ENCODE measurements at regions not wholly inside any gene's neighbourhood (a gene's known extent, or its start where the extent isn't known, plus 50 kb on each side); places are given as distances from the start of the nearest gene placed in this dataset.

GRCh38 chr3:88621586-88621985 lies 471.8 kb downstream of the C3orf38 start:
- DNase-seq = no peak
- Histone ChIP-seq H3K27me3 (no peaks in the 10 kb centered on the region), H3K9me3 (no peaks in the 10 kb centered on the region), H3K36me3 (no peaks in the 10 kb centered on the region), H3K4me3 (no peak overlapping the region), H3K27ac (no peak overlapping the region), H3K4me1 (no peaks in the 10 kb centered on the region)
- TF ChIP-seq EP300 (IDR thresholded peaks at IDR 0.05; ENCODE audit: low read depth) (no peak), POLR2AphosphoS5 (IDR thresholded peaks at IDR 0.05) (no peak), POLR2A (IDR thresholded peaks at IDR 0.05) (no peak), CTCF (IDR thresholded peaks at IDR 0.05) (no peak)
- in situ Hi-C loops (cut with MboI; ENCODE audit: low pct_ligation_motif_present in 1 of 4, low pct_unique_long_range_greater_than_20kb in 1 of 4, low sequenced_read_pairs in 3 of 4) (no loop called here), intact Hi-C loops (cut with DNase I; ENCODE audit: low total_unique reads) (no loop called here)
- WGBS, 2 donors (ENCODE audit: low coverage in 1 of 2) = 54 to 67% methylated on average over 2 of the region's 2 CpGs

GRCh38 chr3:88623709-88624108 lies 473.9 kb downstream of the C3orf38 start:
- Histone ChIP-seq H3K27ac (no peak overlapping the region), H3K4me3 (no peak overlapping the region), H3K36me3 (no peaks in the 10 kb centered on the region), H3K9me3 (no peaks in the 10 kb centered on the region), H3K27me3 (no peaks in the 10 kb centered on the region), H3K4me1 (no peaks in the 10 kb centered on the region)
- in situ Hi-C loops (cut with MboI; ENCODE audit: low pct_ligation_motif_present in 1 of 4, low pct_unique_long_range_greater_than_20kb in 1 of 4, low sequenced_read_pairs in 3 of 4) = no loop called here
- TF ChIP-seq POLR2AphosphoS5 (IDR thresholded peaks at IDR 0.05) (no peak), POLR2A (IDR thresholded peaks at IDR 0.05) (no peak), EP300 (IDR thresholded peaks at IDR 0.05; ENCODE audit: low read depth) (no peak), CTCF (IDR thresholded peaks at IDR 0.05) (no peak)
- intact Hi-C loops (cut with DNase I; ENCODE audit: low total_unique reads) = no loop called here
- DNase-seq = no peak

GRCh38 chr3:88626456-88627120 lies 476.8 kb downstream of the C3orf38 start:
- 72 to 80% methylated on average over 1 to 2 of the region's 2 CpGs for WGBS, 2 donors (ENCODE audit: low coverage in 1 of 2)
- Histone ChIP-seq H3K27me3 (no peaks in the 10 kb centered on the region), H3K4me1 (no peaks in the 10 kb centered on the region), H3K4me3 (no peak overlapping the region), H3K27ac (no peak overlapping the region), H3K9me3 (no peaks in the 10 kb centered on the region), H3K36me3 (no peaks in the 10 kb centered on the region)
- intact Hi-C loops (cut with DNase I; ENCODE audit: low total_unique reads) = no loop called here
- DNase-seq = no peak
- in situ Hi-C loops (cut with MboI; ENCODE audit: low pct_ligation_motif_present in 1 of 4, low pct_unique_long_range_greater_than_20kb in 1 of 4, low sequenced_read_pairs in 3 of 4) = no loop called here
- no peak for TF ChIP-seq POLR2A (IDR thresholded peaks at IDR 0.05)
- TF ChIP-seq CTCF (IDR thresholded peaks at IDR 0.05) = no peak
- TF ChIP-seq POLR2AphosphoS5 (IDR thresholded peaks at IDR 0.05) = no peak
- no peak for TF ChIP-seq EP300 (IDR thresholded peaks at IDR 0.05; ENCODE audit: low read depth)

- H3K9me3 ChIP-seq = no peaks in the 10 kb centered on the region
- TF ChIP-seq EP300 (IDR thresholded peaks at IDR 0.05; ENCODE audit: low read depth) (no peak), POLR2AphosphoS5 (IDR thresholded peaks at IDR 0.05) (no peak), CTCF (IDR thresholded peaks at IDR 0.05) (no peak), POLR2A (IDR thresholded peaks at IDR 0.05) (no peak)
- intact Hi-C loops (cut with DNase I; ENCODE audit: low total_unique reads) = no loop called here
- in situ Hi-C loops (cut with MboI; ENCODE audit: low pct_ligation_motif_present in 1 of 4, low pct_unique_long_range_greater_than_20kb in 1 of 4, low sequenced_read_pairs in 3 of 4) = no loop called here
- H3K27me3 ChIP-seq = no peaks in the 10 kb centered on the region
- H3K4me3 ChIP-seq = no peak overlapping the region
- WGBS, 2 donors (ENCODE audit: low coverage in 1 of 2) = 89 to 98% methylated on average over 4 of the region's 4 CpGs
- H3K27ac ChIP-seq = no peak overlapping the region
- H3K36me3 ChIP-seq = no peaks in the 10 kb centered on the region
- H3K4me1 ChIP-seq = no peaks in the 10 kb centered on the region
- no peak for DNase-seq
Observed at GRCh38 chr3:88628901-88629300, 478.5 kb upstream of the EPHA3 start.

All from transverse colon (tissue), 4 donors.